ENCODE measurements at regions not wholly inside any gene's neighbourhood (a gene's known extent, or its start where the extent isn't known, plus 50 kb on each side); places are given as distances from the start of the nearest gene placed in this dataset.

GRCh38 chr14:101234999-101235334 is 326.3 kb upstream of the DIO3 start:
- Mint-ChIP-seq H3K9me3 (no peaks in the 10 kb centered on the region), H3K27ac (0 out of 2 replicates have a peak overlapping the region, but pooled peaks have one; percentile 20), H3K27me3 (ENCODE audit: insufficient read depth, low read depth, poor library complexity) (peaks cover 5% of the 10 kb centered on the region), H3K36me3 (ENCODE audit: low read depth) (no peaks in the 10 kb centered on the region), H3K4me3 (no peak overlapping the region; the same call in 2 of the 3 replicates), H3K4me1 (peaks cover 11% of the 10 kb centered on the region)
- no peak for TF ChIP-seq POLR2AphosphoS5 (IDR thresholded peaks at IDR 0.05; ENCODE audit: low read depth)
- TF ChIP-seq NANOG (IDR thresholded peaks at IDR 0.05; ENCODE audit: borderline replicate concordance): no peak
- TF ChIP-seq EZH2phosphoT487 (IDR thresholded peaks at IDR 0.05; ENCODE audit: unreplicated experiment): no peak
- TF ChIP-seq, protein P1, sequence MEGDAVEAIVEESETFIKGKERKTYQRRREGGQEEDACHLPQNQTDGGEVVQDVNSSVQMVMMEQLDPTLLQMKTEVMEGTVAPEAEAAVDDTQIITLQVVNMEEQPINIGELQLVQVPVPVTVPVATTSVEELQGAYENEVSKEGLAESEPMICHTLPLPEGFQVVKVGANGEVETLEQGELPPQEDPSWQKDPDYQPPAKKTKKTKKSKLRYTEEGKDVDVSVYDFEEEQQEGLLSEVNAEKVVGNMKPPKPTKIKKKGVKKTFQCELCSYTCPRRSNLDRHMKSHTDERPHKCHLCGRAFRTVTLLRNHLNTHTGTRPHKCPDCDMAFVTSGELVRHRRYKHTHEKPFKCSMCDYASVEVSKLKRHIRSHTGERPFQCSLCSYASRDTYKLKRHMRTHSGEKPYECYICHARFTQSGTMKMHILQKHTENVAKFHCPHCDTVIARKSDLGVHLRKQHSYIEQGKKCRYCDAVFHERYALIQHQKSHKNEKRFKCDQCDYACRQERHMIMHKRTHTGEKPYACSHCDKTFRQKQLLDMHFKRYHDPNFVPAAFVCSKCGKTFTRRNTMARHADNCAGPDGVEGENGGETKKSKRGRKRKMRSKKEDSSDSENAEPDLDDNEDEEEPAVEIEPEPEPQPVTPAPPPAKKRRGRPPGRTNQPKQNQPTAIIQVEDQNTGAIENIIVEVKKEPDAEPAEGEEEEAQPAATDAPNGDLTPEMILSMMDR (conservative IDR thresholded peaks at IDR 0.05; ENCODE audit: low read depth in 2 of 2): no peak
- TF ChIP-seq, protein P2, sequence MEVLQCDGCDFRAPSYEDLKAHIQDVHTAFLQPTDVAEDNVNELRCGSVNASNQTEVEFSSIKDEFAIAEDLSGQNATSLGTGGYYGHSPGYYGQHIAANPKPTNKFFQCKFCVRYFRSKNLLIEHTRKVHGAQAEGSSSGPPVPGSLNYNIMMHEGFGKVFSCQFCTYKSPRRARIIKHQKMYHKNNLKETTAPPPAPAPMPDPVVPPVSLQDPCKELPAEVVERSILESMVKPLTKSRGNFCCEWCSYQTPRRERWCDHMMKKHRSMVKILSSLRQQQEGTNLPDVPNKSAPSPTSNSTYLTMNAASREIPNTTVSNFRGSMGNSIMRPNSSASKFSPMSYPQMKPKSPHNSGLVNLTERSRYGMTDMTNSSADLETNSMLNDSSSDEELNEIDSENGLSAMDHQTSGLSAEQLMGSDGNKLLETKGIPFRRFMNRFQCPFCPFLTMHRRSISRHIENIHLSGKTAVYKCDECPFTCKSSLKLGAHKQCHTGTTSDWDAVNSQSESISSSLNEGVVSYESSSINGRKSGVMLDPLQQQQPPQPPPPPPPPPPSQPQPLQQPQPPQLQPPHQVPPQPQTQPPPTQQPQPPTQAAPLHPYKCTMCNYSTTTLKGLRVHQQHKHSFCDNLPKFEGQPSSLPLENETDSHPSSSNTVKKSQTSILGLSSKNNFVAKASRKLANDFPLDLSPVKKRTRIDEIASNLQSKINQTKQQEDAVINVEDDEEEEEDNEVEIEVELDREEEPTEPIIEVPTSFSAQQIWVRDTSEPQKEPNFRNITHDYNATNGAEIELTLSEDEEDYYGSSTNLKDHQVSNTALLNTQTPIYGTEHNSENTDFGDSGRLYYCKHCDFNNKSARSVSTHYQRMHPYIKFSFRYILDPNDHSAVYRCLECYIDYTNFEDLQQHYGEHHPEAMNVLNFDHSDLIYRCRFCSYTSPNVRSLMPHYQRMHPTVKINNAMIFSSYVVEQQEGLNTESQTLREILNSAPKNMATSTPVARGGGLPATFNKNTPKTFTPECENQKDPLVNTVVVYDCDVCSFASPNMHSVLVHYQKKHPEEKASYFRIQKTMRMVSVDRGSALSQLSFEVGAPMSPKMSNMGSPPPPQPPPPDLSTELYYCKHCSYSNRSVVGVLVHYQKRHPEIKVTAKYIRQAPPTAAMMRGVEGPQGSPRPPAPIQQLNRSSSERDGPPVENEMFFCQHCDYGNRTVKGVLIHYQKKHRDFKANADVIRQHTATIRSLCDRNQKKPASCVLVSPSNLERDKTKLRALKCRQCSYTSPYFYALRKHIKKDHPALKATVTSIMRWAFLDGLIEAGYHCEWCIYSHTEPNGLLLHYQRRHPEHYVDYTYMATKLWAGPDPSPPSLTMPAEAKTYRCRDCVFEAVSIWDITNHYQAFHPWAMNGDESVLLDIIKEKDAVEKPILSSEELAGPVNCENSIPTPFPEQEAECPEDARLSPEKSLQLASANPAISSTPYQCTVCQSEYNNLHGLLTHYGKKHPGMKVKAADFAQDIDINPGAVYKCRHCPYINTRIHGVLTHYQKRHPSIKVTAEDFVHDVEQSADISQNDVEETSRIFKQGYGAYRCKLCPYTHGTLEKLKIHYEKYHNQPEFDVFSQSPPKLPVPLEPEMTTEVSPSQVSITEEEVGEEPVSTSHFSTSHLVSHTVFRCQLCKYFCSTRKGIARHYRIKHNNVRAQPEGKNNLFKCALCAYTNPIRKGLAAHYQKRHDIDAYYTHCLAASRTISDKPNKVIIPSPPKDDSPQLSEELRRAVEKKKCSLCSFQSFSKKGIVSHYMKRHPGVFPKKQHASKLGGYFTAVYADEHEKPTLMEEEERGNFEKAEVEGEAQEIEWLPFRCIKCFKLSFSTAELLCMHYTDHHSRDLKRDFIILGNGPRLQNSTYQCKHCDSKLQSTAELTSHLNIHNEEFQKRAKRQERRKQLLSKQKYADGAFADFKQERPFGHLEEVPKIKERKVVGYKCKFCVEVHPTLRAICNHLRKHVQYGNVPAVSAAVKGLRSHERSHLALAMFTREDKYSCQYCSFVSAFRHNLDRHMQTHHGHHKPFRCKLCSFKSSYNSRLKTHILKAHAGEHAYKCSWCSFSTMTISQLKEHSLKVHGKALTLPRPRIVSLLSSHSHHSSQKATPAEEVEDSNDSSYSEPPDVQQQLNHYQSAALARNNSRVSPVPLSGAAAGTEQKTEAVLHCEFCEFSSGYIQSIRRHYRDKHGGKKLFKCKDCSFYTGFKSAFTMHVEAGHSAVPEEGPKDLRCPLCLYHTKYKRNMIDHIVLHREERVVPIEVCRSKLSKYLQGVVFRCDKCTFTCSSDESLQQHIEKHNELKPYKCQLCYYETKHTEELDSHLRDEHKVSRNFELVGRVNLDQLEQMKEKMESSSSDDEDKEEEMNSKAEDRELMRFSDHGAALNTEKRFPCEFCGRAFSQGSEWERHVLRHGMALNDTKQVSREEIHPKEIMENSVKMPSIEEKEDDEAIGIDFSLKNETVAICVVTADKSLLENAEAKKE (CRISPR knock-in tag; IDR thresholded peaks at IDR 0.05): no peak
- no peak for TF ChIP-seq STAT1 (IDR thresholded peaks at IDR 0.05; ENCODE audit: unreplicated experiment)
- no peak for TF ChIP-seq CREB1 (CRISPR knock-in tag; IDR thresholded peaks at IDR 0.05; ENCODE audit: low read depth)
- TF ChIP-seq ZNF331 (CRISPR knock-in tag; IDR thresholded peaks at IDR 0.05; ENCODE audit: low read depth): no peak
- TF ChIP-seq JUNB (IDR thresholded peaks at IDR 0.05; ENCODE audit: unreplicated experiment): no peak
- TF ChIP-seq ZNF114 (CRISPR knock-in tag; IDR thresholded peaks at IDR 0.05): no peak
- no peak for TF ChIP-seq ETS1 (IDR thresholded peaks at IDR 0.05)
- no peak for TF ChIP-seq EZH2 (IDR thresholded peaks at IDR 0.05; ENCODE audit: low read depth, unreplicated experiment)
- TF ChIP-seq, protein P3, sequence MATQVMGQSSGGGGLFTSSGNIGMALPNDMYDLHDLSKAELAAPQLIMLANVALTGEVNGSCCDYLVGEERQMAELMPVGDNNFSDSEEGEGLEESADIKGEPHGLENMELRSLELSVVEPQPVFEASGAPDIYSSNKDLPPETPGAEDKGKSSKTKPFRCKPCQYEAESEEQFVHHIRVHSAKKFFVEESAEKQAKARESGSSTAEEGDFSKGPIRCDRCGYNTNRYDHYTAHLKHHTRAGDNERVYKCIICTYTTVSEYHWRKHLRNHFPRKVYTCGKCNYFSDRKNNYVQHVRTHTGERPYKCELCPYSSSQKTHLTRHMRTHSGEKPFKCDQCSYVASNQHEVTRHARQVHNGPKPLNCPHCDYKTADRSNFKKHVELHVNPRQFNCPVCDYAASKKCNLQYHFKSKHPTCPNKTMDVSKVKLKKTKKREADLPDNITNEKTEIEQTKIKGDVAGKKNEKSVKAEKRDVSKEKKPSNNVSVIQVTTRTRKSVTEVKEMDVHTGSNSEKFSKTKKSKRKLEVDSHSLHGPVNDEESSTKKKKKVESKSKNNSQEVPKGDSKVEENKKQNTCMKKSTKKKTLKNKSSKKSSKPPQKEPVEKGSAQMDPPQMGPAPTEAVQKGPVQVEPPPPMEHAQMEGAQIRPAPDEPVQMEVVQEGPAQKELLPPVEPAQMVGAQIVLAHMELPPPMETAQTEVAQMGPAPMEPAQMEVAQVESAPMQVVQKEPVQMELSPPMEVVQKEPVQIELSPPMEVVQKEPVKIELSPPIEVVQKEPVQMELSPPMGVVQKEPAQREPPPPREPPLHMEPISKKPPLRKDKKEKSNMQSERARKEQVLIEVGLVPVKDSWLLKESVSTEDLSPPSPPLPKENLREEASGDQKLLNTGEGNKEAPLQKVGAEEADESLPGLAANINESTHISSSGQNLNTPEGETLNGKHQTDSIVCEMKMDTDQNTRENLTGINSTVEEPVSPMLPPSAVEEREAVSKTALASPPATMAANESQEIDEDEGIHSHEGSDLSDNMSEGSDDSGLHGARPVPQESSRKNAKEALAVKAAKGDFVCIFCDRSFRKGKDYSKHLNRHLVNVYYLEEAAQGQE (IDR thresholded peaks at IDR 0.05; ENCODE audit: unreplicated experiment): no peak
- no peak overlapping the region for H2AFZ ChIP-seq
- no peaks in the 10 kb centered on the region for H3K36me3 ChIP-seq (ENCODE audit: insufficient read depth)
- H3K4me2 ChIP-seq: no peak overlapping the region
- H3K79me2 ChIP-seq (replicated peaks; ENCODE audit: insufficient read depth): no peaks in the 10 kb centered on the region
- ATAC-seq: no peak
- no peak for DNase-seq (ENCODE audit: low spot score)
- no peaks in the 10 kb centered on the region for H3K9me2 ChIP-seq (ENCODE audit: insufficient read depth)
- H4K20me1 ChIP-seq (replicated peaks; ENCODE audit: insufficient read depth): no peaks in the 10 kb centered on the region
- no peak overlapping the region for H3K27ac ChIP-seq (ENCODE audit: low read depth)
- no peaks in the 10 kb centered on the region for H3K4me1 ChIP-seq (ENCODE audit: insufficient read depth)
- H3K27me3 ChIP-seq (ENCODE audit: insufficient read depth): no peaks in the 10 kb centered on the region
- no peaks in the 10 kb centered on the region for H3F3A ChIP-seq (replicated peaks; ENCODE audit: low read depth)
- no peak overlapping the region for H3K4me3 ChIP-seq
